ENCODE measurements at regions not wholly inside any gene's neighbourhood (a gene's known extent, or its start where the extent isn't known, plus 50 kb on each side); places are given as distances from the start of the nearest gene placed in this dataset.

DNA sequence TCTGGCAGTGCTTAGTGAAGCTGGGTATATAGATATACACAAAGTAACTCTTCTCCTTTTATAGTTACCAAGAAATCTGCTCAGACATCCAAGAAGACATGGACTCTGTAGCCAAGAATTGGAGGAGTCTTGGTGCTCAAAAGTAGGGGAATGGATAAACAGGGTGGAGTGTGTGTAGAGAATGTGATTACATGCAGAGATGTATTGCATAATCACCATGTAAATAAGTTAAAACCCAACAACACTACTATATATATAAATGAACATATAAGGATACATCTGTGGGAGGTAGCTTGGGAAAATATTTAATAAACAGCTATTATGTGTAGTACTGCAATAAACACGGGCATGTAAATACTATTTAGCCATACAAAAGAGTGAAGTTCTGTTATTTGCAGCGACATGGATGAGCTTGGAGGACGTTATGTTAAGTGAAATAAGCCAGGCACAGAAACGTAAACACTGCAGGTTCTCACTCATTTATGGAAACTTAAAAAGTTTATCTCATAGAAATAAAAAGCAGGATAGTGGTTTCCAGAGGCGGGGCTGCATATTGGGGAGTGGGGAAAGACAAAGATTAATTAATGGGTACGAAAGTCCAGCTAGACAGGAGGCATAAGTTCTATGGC lies 207.5 kb downstream of the TENT4A start:
- no peak for DNase-seq (ENCODE audit: low read depth)

DNA sequence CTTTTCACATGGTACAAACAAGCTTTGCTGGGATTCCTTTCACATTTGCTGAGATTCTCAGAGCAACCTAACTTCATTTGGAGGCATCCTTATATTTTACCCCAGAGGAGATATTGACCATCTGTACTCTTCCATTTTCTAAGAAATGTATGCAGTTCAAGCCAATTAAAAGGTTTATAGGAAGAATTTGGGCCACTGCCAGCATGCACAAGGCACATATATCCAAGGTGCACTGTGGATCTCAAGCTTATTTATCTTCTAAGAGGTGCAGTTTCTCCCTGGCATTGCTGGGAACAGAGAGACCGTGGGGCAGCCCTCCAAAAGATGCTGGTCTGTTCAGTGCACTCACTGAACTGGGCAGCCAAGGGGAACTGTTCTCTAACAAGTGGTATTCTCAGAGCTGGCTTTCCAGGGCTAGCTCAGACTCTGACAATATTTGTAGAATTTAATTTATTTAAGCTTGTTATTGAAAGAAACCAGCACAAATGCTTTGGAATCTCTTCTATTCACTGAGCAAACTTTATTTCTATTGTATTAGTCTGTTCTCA lies 213.3 kb downstream of the TENT4A start:
- DNase-seq (ENCODE audit: low read depth), result no peak

DNA sequence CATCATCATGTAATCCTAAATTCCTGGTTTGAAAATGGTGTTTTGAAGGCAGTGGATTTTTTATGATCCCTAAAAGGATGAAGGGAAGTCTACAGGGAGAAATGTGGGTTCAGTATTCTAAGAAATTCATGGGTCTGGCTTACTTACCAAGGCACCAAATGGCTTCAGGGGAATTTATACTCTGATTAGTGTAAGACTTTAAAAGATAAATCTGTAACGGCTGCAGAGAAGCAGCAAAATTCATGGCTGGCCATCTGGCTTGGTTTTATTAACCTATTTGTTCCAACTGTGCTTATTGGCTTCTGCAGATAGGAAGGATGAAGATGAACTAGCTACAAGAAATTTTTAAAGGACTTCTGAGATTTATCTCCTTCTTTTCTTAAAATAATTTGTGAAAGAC lies 222.8 kb downstream of the TENT4A start:
- DNase-seq (ENCODE audit: low read depth), result no peak

DNA sequence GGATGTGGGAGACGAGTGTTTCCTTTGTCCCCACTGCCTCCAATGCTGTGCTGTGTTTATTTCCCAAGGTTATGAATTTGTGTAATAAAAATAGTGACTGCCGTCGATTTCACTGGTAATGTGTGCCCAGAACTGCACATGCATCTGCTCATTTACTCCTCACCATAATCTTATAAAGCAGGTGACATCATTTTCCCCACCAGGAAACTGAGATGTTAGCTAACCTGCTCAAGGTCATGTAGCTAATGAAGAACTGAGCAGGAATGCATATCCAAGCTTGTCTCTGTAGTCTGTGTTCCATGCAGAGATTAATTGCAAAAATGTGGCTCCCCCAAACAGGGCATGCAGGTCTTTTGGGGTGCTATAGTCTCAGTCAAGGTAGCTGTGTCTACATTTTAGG lies 224.4 kb downstream of the TENT4A start:
- DNase-seq (ENCODE audit: low read depth), result no peak

DNA sequence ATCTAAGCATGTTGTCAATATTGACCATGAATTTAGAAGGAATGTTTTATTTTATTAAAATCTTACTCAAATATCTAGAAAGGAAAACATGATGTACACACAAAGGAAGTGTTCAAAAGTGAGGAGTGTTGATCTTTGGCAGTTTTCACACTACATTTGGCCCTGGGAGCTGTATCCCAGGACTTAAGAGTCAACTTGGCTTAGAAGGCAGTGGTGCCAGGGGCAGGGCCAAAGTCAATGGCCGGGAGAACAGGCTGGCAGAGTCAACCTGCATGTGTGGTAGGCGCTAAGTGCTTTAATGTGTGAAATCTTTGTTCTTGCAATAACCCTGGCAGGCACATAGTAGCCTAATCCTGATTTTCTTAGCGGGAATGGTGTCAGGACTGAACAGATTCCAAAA lies 228.4 kb downstream of the TENT4A start:
- no peak for DNase-seq (ENCODE audit: low read depth)

DNA sequence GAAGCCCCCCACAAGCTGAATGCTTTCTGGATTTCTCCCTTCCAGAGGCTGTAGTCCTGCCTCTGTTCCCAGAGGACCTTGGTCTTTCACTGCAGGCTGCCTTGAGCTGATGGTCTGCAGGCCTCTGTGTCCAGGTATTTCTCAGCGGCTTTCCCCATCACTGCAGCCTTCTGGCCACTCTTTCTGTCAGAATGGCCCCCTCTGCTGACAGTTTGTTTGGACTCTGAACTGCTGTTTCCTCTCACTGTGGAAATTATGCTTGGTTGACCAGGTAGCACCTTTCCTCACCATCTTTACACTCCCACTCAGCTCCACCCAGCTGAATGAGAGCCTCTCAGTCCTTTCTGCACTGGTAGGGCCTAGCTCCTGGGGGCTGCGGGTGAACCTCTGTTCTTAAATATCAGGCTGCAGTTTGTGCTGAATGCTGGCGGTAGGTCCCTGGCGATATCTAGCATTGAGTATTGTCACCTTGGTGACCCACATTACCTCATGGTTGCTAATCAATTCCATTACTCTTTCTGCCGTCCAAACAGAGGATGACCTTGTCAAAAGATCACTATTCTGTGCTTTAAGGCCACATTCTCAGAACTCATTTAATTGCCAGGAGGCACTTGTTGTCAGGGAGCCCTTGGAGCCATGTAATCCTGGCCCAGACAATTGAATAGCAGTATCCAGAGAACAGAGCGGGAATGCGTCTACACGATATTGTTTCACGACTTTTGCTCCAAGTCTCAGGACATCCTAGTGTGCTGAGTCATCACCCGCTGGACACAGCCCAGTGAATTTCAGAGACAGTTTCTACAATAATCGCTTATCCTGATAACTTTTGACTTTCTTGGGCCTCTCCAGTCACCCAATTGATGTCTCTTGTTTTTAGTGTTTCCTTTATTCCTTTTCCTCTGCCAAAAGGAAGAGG lies 230.2 kb downstream of the TENT4A start:
- DNase-seq (ENCODE audit: low read depth), result no peak

DNA sequence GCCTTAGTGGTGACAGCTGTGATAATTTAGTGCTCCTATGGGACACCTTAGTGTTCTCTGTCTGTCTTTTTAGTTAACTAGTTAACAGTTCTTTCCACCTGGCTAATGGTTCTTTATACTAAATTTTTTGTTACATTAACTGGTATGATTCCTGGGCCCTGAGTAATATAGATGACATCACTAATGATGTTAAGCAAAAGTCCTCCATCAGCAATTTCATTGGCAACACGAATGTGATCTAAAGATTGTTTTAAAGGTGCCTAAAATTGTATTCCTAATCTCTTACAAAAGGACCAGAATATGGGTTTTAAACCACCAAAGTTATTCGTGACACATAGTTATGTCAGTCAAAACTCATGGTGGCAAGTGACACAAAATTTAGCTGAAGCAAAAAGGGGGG lies 235.3 kb downstream of the TENT4A start:
- DNase-seq (ENCODE audit: low read depth), result no peak

DNA sequence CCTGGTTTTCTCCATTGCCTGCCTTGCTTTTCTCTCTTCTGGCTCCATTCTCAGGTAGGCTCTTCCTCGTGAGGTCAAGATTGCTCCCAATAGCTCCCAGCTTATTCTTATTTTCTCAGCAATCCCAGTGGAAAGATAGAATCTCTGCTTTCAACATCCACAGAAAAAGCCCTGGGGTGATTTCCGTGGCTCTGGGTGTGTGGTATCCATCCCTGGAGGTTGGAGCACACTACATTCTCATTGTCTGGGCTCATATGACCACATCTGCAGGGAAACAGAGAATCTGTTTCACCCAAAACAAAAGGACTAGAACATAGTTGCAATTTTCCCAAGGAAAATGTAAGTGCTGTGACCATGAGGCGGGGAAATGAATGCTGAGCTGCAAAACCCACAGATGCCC lies 236.0 kb downstream of the TENT4A start:
- DNase-seq (ENCODE audit: low read depth), result no peak

DNA sequence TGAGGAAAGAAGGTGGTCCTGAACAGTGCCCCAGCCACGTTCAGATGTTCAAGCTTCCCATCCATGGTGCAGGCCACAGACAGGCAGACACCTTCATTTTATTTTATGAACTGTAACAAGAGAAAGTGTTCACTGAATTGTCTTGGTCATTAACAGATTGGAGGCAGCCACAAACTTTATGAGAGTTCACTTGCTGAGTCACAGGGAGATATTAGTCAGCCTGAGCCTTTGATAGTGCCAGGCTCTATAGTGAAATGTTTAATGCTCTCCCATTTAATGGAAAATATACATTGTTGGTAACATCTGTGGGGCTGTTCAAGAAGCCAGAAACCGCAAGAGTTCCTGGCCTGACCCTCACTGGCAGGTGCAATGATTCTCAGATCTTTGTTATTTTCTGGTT lies 237.0 kb downstream of the TENT4A start:
- DNase-seq (ENCODE audit: low read depth), result no peak

DNA sequence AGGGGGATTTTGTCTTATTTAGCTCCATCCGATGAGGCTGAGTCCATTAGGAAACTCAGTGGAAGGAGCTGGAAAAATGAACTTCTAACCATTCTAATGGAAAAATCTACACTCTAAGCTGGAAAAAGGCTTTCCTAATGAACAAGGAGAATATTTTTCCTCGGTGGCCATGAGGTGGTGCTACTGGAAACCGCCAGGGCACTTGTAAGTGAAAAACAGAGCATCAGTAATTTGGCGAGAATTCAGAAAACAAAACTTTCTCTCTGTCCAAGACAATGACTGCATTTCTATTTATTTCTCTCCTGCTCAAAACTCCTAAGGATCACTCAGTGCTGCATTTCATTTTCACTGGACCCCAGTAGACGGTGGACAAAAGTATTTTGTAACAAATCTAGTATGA lies 237.6 kb downstream of the TENT4A start:
- no peak for DNase-seq (ENCODE audit: low read depth)

DNA sequence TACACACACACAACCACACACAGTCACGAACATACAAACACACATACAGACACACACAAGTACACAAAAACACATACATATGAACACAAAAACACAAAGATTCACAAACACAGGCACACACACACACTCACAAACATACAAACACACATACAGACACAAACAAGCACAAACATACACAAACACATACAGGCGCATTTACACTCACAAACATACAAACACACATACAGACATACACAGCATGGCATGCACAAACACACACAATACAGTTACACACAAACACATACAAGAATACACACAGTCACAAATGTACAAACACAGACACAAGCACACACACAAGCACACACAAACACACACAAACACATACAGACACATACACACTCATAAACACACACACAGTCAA lies 247.9 kb downstream of the TENT4A start:
- DNase-seq (ENCODE audit: low read depth), result no peak

DNA sequence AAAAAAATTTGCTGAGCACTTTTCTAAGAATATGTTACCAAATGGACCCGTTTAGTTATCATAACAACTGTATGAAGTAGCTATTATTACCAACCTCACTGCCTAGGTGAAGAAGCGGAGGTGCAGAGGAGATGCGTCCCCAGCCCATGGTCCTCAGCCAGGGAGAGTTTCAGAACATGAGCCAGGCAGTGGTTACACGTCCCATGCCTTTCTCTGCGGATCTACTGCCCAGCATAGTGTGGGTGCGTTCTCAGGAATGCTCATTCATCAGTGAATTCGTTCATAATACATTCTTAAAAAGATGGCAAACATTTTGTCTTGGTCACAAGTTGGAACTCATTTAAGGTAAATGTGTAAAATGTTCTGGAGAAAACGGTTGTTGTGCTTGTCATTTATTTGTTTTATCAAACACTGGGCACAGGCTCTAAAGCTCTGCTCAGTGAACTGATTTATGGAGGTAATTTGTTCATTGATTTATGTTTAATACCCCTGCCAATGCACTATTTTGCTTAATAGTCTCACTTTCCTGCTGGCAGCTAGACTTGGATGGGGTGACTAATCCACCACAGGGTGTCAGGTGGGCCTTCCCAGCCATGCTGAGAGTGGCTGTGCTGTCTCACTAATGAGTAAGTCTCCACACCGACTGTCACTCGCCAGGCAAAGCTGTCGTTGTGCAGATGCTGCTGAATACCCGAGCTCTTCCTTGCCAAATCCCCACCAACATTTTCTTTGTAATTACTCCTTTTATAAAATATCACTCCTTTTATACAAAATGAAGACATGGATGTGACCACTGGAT lies 248.8 kb downstream of the TENT4A start:
- no peak for DNase-seq (ENCODE audit: low read depth)

DNA sequence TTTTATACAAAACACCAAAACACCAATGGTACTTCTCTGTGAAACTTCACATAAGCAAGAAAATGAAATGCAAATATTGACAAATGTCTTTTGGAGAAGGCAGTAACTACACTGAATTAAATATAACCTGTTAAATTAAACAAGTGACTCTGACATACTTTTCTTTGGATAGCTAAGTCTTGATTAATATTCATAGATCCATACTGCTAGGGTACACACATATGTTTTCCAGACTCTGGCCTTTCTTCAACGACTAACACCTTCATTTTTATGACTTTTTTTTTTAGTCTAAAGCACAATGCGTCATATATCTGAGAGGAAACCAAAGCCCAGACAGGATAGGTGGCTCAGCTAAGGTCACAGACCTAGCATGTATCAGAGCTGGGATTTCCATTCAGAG lies 263.7 kb downstream of the TENT4A start:
- DNase-seq (ENCODE audit: low read depth), result no peak

DNA sequence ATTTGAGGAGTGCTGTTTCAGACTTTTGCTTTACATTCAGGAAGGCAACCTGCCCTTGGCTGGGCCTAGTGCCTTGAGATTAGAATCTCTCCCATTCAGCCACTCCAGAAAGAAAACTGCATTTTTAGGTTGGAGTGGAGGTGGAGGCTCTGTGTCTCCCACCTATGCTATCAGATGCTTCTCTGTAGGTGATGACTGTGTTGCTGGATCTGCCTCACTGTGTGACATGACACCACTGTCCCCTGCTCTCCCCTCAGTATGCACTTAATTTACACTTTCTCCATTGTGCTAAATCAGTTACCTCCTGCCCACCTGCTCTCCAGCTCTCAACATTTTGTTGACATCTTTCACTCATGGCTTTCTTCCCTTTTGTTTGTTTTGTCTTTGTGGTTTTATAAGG lies 265.8 kb downstream of the TENT4A start:
- DNase-seq (ENCODE audit: low read depth), result no peak

DNA sequence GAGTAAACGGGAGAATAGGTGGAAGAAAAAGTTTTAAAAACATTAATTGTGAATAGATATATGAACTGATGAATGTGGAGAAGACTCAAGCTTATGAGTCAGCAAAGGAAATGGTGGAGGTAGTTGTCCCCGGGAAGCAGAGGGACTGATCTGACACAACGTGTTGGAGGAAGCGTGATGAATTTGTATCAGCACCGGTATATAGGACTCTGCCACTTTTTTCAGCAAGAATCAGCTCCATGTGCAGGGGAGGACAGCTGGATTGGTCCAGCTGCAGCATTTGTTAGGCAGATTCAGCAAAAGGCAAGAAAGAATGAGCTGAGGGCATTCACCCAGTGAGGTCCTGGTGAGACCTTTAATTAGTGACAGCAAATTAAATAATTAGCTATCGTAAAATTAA lies 276.0 kb downstream of the TENT4A start:
- no peak for DNase-seq (ENCODE audit: low read depth)

DNA sequence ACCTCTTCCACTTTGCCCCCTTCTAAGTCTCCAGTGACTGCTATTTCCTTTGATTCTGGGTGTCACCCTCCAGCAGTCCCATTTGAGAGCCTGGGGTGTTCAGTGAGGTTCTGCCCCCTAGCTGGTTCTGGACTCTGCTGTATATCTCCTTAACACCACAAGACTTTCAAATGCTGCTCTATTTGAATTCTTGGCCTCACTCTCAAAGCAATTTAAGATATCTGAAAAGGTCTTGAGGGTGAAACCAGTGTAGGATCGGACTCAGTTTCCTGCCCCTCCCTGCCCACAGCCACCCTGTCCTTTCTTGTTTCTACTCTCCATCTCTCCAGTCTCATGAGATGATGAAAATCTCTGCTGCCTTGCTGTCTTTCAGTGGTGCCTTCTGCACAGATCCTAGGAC lies 280.9 kb downstream of the TENT4A start:
- no peak for DNase-seq (ENCODE audit: low read depth)

DNA sequence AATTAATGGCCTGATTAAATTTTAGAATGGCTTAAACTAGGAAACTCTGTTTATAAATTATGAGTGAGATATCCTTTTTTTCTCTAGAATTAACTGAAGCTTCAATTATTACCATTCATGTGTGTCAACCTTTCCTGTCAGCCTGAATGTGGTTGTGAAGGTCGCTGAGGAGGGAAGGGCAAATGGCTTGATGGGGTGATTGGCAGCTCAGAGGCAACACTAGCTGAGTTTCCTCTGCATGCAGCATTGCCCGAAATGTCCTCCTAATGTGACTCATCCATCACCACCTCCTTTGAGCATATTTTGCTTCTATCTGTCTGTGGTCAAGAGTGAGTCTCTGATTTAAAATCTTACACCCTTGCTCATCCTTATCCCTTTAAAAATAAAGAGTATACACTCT lies 281.9 kb downstream of the TENT4A start:
- no peak for DNase-seq (ENCODE audit: low read depth)

DNA sequence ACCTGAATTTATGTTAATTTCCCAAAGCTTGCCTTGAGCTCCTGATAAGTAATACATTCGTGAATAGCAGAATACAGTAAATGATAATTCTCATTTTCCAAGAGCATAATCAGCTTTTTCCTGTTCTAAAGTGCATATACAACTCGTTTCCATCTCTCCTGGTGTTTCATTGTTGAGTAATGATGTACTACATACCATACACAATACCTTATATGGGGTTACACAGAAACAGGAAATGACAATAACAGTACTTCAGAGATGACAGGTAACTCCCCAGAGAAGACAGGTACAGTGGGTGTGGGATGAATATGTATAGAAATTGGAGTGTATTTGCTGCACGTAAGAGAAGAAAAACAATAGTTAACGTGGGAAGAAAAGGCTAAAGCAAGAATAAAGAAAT lies 287.1 kb downstream of the TENT4A start:
- DNase-seq (ENCODE audit: low read depth), result no peak

DNA sequence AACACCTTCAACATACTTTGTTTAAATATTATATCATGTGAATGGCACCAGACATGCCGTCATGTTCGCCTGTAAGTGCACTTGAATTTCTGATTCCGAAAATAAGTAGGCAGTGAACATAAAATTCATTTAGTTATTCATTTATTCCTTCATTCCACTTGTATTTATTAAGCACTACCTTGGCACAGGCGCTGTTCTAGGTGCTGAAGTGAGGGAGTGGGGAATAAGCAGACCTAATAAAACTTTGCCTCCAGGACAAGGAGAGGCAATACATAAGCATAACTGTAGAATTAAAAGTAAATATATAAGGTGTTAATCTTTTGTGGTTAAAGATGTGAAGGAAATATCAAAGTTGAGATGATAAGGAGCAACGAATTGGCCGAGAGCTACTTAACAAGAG lies 297.4 kb downstream of the TENT4A start:
- no peak for DNase-seq (ENCODE audit: low read depth)

DNA sequence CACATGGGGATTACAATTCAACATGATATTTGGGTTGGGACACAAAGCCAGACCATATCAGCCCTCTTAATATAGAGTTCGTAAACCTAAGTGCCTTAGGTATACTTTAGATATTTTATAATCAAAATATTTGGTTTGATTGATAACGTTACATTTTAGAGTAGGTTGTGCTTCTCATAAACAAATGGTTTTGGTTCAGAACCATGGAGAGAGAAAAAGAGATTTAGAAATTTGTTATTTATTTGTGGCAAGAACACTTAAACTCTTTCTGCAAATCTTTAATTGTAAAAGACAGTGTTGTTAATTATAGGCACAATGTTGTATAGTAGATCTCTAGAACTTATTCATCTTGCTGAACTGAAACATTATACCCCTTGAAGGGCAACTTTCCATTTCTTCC lies 298.8 kb downstream of the TENT4A start:
- no peak for DNase-seq (ENCODE audit: low read depth)

DNA sequence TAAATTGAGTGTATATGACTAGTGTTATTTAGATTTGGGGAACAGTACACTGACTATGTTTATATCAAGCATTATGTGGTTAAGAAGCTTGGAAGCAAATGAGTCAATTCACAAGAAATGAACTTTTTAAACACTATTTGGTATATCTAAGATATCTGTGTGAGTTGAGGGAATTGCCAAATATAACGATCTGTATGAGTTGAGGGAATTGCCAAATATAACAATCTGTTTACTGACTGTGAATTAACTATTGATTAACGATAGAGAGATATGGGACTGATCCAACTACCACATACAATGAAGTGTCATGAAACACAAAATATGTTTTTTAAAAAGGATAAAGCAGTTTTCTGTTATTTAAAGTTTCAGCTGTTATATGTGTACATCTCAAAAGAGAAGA lies 301.4 kb downstream of the TENT4A start:
- no peak for DNase-seq (ENCODE audit: low read depth)

DNA sequence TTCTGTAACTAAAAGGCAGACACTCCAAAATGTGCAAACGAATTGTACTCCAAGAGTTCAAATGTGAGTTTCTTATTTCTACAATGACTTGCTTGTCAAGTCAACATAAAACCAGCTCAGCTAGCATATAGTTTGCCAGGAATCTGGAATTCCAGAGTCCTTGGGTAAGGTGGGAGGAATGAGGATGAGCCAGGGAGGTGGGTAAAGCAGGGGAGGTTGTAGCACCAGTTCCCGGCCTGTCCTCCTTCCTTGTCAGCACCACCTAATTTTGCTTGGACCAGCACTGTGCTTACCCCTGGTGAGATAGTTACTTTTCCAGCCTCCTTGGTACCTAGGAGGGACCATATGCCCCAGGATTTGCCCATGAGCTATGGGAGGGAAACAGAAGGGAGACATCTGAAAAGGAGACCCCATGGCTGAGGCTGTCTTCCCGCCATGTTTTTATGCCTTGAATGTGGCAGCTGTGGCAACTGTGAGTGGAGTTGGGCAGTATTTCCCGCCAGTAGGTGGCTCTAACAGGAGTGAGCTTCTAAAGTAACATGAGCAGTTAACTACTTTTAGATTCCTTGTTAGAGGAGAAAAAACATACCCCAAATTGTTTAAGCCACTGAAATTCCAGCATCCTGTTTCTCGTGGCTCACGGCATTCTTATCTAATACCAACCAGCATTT lies 302.5 kb downstream of the TENT4A start:
- DNase-seq (ENCODE audit: low read depth), result no peak
